ENCODE measurements at regions not wholly inside any gene's neighbourhood (a gene's known extent, or its start where the extent isn't known, plus 50 kb on each side); places are given as distances from the start of the nearest gene placed in this dataset.

GRCh38 chr2:172162225-172162733 lies 59.6 kb upstream of the DLX2 start:
- no peak overlapping the region for H3K4me2 ChIP-seq (ENCODE audit: insufficient read depth, low read length)
- no peak for TF ChIP-seq EZH2 (IDR thresholded peaks at IDR 0.05; ENCODE audit: borderline replicate concordance, low read depth, low read length, severe bottlenecking)
- TF ChIP-seq CTCF (IDR thresholded peaks at IDR 0.05; ENCODE audit: borderline replicate concordance, extremely low read depth, low read length, poor library complexity, severe bottlenecking): no peak
- no peak overlapping the region for H3K4me3 ChIP-seq (ENCODE audit: low read depth in 1 of 2, low read length in 2 of 2)
- no peaks in the 10 kb centered on the region for H3K79me2 ChIP-seq (ENCODE audit: insufficient read depth, low read length)
- no peaks in the 10 kb centered on the region for H3K27me3 ChIP-seq (ENCODE audit: insufficient read depth, low read length, poor library complexity)
- ATAC-seq (ENCODE audit: insufficient read depth, low read depth): no peak
- H3K36me3 ChIP-seq (ENCODE audit: insufficient read depth, low read length): no peaks in the 10 kb centered on the region
- H3K27ac ChIP-seq (ENCODE audit: low read length): no peak overlapping the region
- H3K4me1 ChIP-seq (ENCODE audit: insufficient read depth, low read length): no peaks in the 10 kb centered on the region
- H3K9me3 ChIP-seq (ENCODE audit: insufficient read depth, low read length, severe bottlenecking): no peaks in the 10 kb centered on the region
- no peaks in the 10 kb centered on the region for H4K20me1 ChIP-seq (ENCODE audit: insufficient read depth, low read length)
- no peak overlapping the region for H2AFZ ChIP-seq (ENCODE audit: low read depth, low read length)
- no peak overlapping the region for H3K9ac ChIP-seq (ENCODE audit: low read depth, low read length)
- DNase-seq: no peak

- H2AFZ ChIP-seq (ENCODE audit: low read depth, low read length): no peak overlapping the region
- no peaks in the 10 kb centered on the region for H3K36me3 ChIP-seq (ENCODE audit: insufficient read depth, low read length)
- no peak overlapping the region for H3K4me3 ChIP-seq (ENCODE audit: low read depth in 1 of 2, low read length in 2 of 2)
- H3K27ac ChIP-seq (ENCODE audit: low read length): no peak overlapping the region
- no peaks in the 10 kb centered on the region for H3K79me2 ChIP-seq (ENCODE audit: insufficient read depth, low read length)
- H3K9me3 ChIP-seq (ENCODE audit: insufficient read depth, low read length, severe bottlenecking): no peaks in the 10 kb centered on the region
- no peak overlapping the region for H3K9ac ChIP-seq (ENCODE audit: low read depth, low read length)
- no peaks in the 10 kb centered on the region for H3K27me3 ChIP-seq (ENCODE audit: insufficient read depth, low read length, poor library complexity)
- ATAC-seq (ENCODE audit: insufficient read depth, low read depth) (no peak), DNase-seq (no peak)
- H3K4me2 ChIP-seq (ENCODE audit: insufficient read depth, low read length): no peak overlapping the region
- H4K20me1 ChIP-seq (ENCODE audit: insufficient read depth, low read length): no peaks in the 10 kb centered on the region
- no peak for TF ChIP-seq CTCF (IDR thresholded peaks at IDR 0.05; ENCODE audit: borderline replicate concordance, extremely low read depth, low read length, poor library complexity, severe bottlenecking)
- no peak for TF ChIP-seq EZH2 (IDR thresholded peaks at IDR 0.05; ENCODE audit: borderline replicate concordance, low read depth, low read length, severe bottlenecking)
- H3K4me1 ChIP-seq (ENCODE audit: insufficient read depth, low read length): no peaks in the 10 kb centered on the region
Observed at GRCh38 chr2:172162739-172163336, 60.1 kb upstream of the DLX2 start.

- no peak for DNase-seq
Observed at GRCh38 chr2:172168917-172169346, 66.2 kb upstream of the DLX2 start.

More at GRCh38 chr2:172168917-172169346, 66.2 kb upstream of the DLX2 start:
- no peak overlapping the region for H3K9ac ChIP-seq (ENCODE audit: low read depth, low read length)
- H4K20me1 ChIP-seq (ENCODE audit: insufficient read depth, low read length): no peaks in the 10 kb centered on the region
- H3K4me3 ChIP-seq (ENCODE audit: low read depth in 1 of 2, low read length in 2 of 2): no peak overlapping the region
- H3K79me2 ChIP-seq (ENCODE audit: insufficient read depth, low read length): no peaks in the 10 kb centered on the region
- no peak overlapping the region for H3K4me2 ChIP-seq (ENCODE audit: insufficient read depth, low read length)
- ATAC-seq (ENCODE audit: insufficient read depth, low read depth): no peak
- no peak for TF ChIP-seq EZH2 (IDR thresholded peaks at IDR 0.05; ENCODE audit: borderline replicate concordance, low read depth, low read length, severe bottlenecking)
- TF ChIP-seq CTCF (IDR thresholded peaks at IDR 0.05; ENCODE audit: borderline replicate concordance, extremely low read depth, low read length, poor library complexity, severe bottlenecking): no peak
- no peaks in the 10 kb centered on the region for H3K9me3 ChIP-seq (ENCODE audit: insufficient read depth, low read length, severe bottlenecking)
- no peak overlapping the region for H3K27ac ChIP-seq (ENCODE audit: low read length)
- H3K4me1 ChIP-seq (ENCODE audit: insufficient read depth, low read length): no peaks in the 10 kb centered on the region
- no peaks in the 10 kb centered on the region for H3K27me3 ChIP-seq (ENCODE audit: insufficient read depth, low read length, poor library complexity)
- H3K36me3 ChIP-seq (ENCODE audit: insufficient read depth, low read length): no peaks in the 10 kb centered on the region
- no peak overlapping the region for H2AFZ ChIP-seq (ENCODE audit: low read depth, low read length)
